NT2/D1 (cell line): ENCODE measurements at regions not wholly inside any gene's neighbourhood (a gene's known extent, or its start where the extent isn't known, plus 50 kb on each side); places are given as distances from the start of the nearest gene placed in this dataset.
"Not testable (repeated sequence)": the region's sequence is repeated elsewhere in the genome, so short reads cannot be mapped to it uniquely, and the experiment has no call there.

Experiments
- DNase-seq: peaks from one replicate; pipeline ENCODE4 v3.0.0-alpha.2; 2011; ENCODE audit warnings: low read depth, low spot score
- H3K27me3 ChIP-seq: 2 replicates; pipeline ENCODE4 v1.6.0; 2011; ENCODE audit warnings: mild to moderate bottlenecking; ENCODE audit not compliant: insufficient read length, insufficient read depth
- H3K36me3 ChIP-seq: 2 replicates; pipeline ENCODE4 v1.6.1; 2011; ENCODE audit warnings: mild to moderate bottlenecking, low read length, mixed read lengths; ENCODE audit not compliant: insufficient read depth, insufficient read length
- H3K4me1 ChIP-seq: 2 replicates; pipeline ENCODE4 v1.5.1; 2011; ENCODE audit not compliant: insufficient read depth, insufficient read length
- H3K4me3 ChIP-seq: 2 replicates; pipeline ENCODE4 v1.5.1; 2011; ENCODE audit warnings: low read depth; ENCODE audit not compliant: insufficient read length
- H3K9ac ChIP-seq: 2 replicates; pipeline ENCODE4 v1.6.0; 2011; ENCODE audit warnings: low read depth; ENCODE audit not compliant: insufficient read length
- H3K9me3 ChIP-seq: 2 replicates; pipeline ENCODE4 v1.5.1; 2011; ENCODE audit warnings: mild to moderate bottlenecking, low read length; ENCODE audit not compliant: insufficient read depth
- SUZ12 ChIP-seq: IDR thresholded peaks from 2 replicates; pipeline ENCODE4 v1.6.1; 2011; ENCODE audit not compliant: insufficient read length, insufficient read depth; ENCODE audit errors: extremely low read depth
- YY1 ChIP-seq: IDR thresholded peaks from 2 replicates; pipeline ENCODE4 v1.6.1; 2011; ENCODE audit not compliant: insufficient read length, insufficient read depth
- ZNF274 ChIP-seq: IDR thresholded peaks from 2 replicates; pipeline ENCODE4 v1.6.1; 2011; ENCODE audit warnings: mild to moderate bottlenecking, low read depth, low read length

- Histone ChIP-seq H3K4me1 (no peaks in the 10 kb centered on the region), H3K9me3 (peaks cover 24% of the 10 kb centered on the region), H3K9ac (no peak overlapping the region), H3K36me3 (no peaks in the 10 kb centered on the region), H3K4me3 (no peak overlapping the region), H3K27me3 (no peaks in the 10 kb centered on the region)
- no peak for DNase-seq
- TF ChIP-seq YY1, result no peak
- TF ChIP-seq SUZ12, result no peak
- no peak for TF ChIP-seq ZNF274
Measured at GRCh38 chr9:81313877-81314276, 375.5 kb downstream of the TLE1 start.

GRCh38 chr9:81312346-81312745 lies 377.0 kb downstream of the TLE1 start:
- Histone ChIP-seq H3K4me3 (no peak overlapping the region), H3K9me3 (peaks cover 29% of the 10 kb centered on the region), H3K27me3 (no peaks in the 10 kb centered on the region), H3K9ac (no peak overlapping the region), H3K4me1 (no peaks in the 10 kb centered on the region), H3K36me3 (no peaks in the 10 kb centered on the region)
- DNase-seq, result no peak
- no peak for TF ChIP-seq ZNF274
- TF ChIP-seq SUZ12, result no peak
- TF ChIP-seq YY1, result no peak

GRCh38 chr9:81308404-81308803 lies 380.9 kb downstream of the TLE1 start:
- DNase-seq, result no peak
- Histone ChIP-seq H3K36me3 (no peaks in the 10 kb centered on the region), H3K4me3 (no peak overlapping the region), H3K4me1 (no peaks in the 10 kb centered on the region), H3K9me3 (peaks cover 10% of the 10 kb centered on the region; the same call in 1 of the 2 replicates), H3K27me3 (no peaks in the 10 kb centered on the region), H3K9ac (no peak overlapping the region)
- no peak for TF ChIP-seq SUZ12
- TF ChIP-seq ZNF274, result no peak
- TF ChIP-seq YY1, result no peak

- H3K4me3 ChIP-seq, DNase-seq, H3K36me3 ChIP-seq, H3K9ac ChIP-seq, H3K27me3 ChIP-seq, H3K4me1 ChIP-seq, H3K9me3 ChIP-seq: not testable (repeated sequence)
Measured at GRCh38 chr9:81307791-81308190, 381.6 kb downstream of the TLE1 start.

GRCh38 chr9:81305561-81306182 lies 383.7 kb downstream of the TLE1 start:
- Histone ChIP-seq H3K4me1 (no peaks in the 10 kb centered on the region), H3K36me3 (no peaks in the 10 kb centered on the region), H3K27me3 (no peaks in the 10 kb centered on the region), H3K9ac (no peak overlapping the region), H3K9me3 (peaks cover 14% of the 10 kb centered on the region; the same call in 1 of the 2 replicates), H3K4me3 (no peak overlapping the region)
- TF ChIP-seq ZNF274, result no peak
- no peak for TF ChIP-seq YY1
- TF ChIP-seq SUZ12, result no peak
- no peak for DNase-seq

GRCh38 chr9:81303658-81304057 lies 385.7 kb downstream of the TLE1 start:
- peaks cover 14% of the 10 kb centered on the region; the same call in 1 of the 2 replicates for H3K9me3 ChIP-seq
- no peaks in the 10 kb centered on the region for H3K36me3 ChIP-seq
- no peak overlapping the region for H3K9ac ChIP-seq
- no peak overlapping the region for H3K4me3 ChIP-seq
- TF ChIP-seq ZNF274 (no peak), SUZ12 (no peak), YY1 (no peak)
- H3K4me1 ChIP-seq, result no peaks in the 10 kb centered on the region
- H3K27me3 ChIP-seq, result no peaks in the 10 kb centered on the region
- no peak for DNase-seq

- H3K27me3 ChIP-seq, result no peaks in the 10 kb centered on the region
- TF ChIP-seq YY1 (no peak), ZNF274 (no peak), SUZ12 (no peak)
- no peaks in the 10 kb centered on the region for H3K9me3 ChIP-seq
- H3K36me3 ChIP-seq, result no peaks in the 10 kb centered on the region
- no peak overlapping the region for H3K9ac ChIP-seq
- no peak for DNase-seq
- H3K4me1 ChIP-seq, result no peaks in the 10 kb centered on the region
- H3K4me3 ChIP-seq, result no peak overlapping the region
Measured at GRCh38 chr9:81293651-81294050, 395.7 kb downstream of the TLE1 start.
